B cell (primary cell): ENCODE measurements at regions not wholly inside any gene's neighbourhood (a gene's known extent, or its start where the extent isn't known, plus 50 kb on each side); places are given as distances from the start of the nearest gene placed in this dataset.

Experiments
- ATAC-seq: fragments of 200-7000 bp; cut with Tn5 transposase; one replicate; pipeline ENCODE4 v1.10.0; 2021; ENCODE audit warnings: low read depth, mild to moderate bottlenecking, moderate number of reproducible peaks, moderate library complexity
- CTCF ChIA-PET: fragments of 350-600 bp; sonication (Branson Sonifier 250); formaldehyde crosslinking; loops from one replicate; lab custom pipeline; 2021; ENCODE audit warnings: antibody characterized with exemption, inconsistent platforms; lab: Charles Lee
- POLR2A ChIA-PET: fragments of 350-600 bp; sonication (Branson Sonifier 250); formaldehyde crosslinking; loops from one replicate; lab custom pipeline; 2021; ENCODE audit warnings: antibody characterized with exemption; lab: Charles Lee
- DNase-seq: peaks from one replicate; pipeline ENCODE4 v3.0.0; 2013
- H2AFZ ChIP-seq: 2 replicates; pipeline ENCODE4 v1.6.1; 2012; ENCODE audit warnings: mild to moderate bottlenecking, low read depth, low read length; ENCODE audit not compliant: insufficient read depth, poor library complexity, severe bottlenecking
- H3K27ac ChIP-seq, 2 donors: 1 replicate in 1 of 2; 2 replicates in 1 of 2; pipeline ENCODE4 v1.5.1; 2012 to 2013; ENCODE audit warnings: low read length in 2 of 2, mild to moderate bottlenecking in 2 of 2, moderate library complexity in 1 of 2
- H3K27me3 ChIP-seq, 4 experiments: fragments of 200-600 bp in 1 of 4; sonication (generic) in 1 of 4; replicated peaks in 1 of 4; 1 replicate in 2 of 4; 2 replicates in 2 of 4; pipeline versions ENCODE4 v1.6.1 to v1.7.0; 2013 to 2016; ENCODE audit warnings: low read length in 3 of 4, mild to moderate bottlenecking in 2 of 4, mixed read lengths in 1 of 4, moderate library complexity in 1 of 4; ENCODE audit not compliant: insufficient read depth in 4 of 4, control insufficient read depth in 3 of 4; ENCODE audit errors: control extremely low read depth in 1 of 4
- H3K36me3 ChIP-seq, 2 experiments: replicated peaks in 1 of 2; 1 replicate in 1 of 2; 2 replicates in 1 of 2; pipeline versions ENCODE4 v1.6.1 to v1.7.1; 2013; ENCODE audit warnings: low read length in 1 of 2; ENCODE audit not compliant: insufficient read depth in 2 of 2, control insufficient read depth in 1 of 2; ENCODE audit errors: control extremely low read depth in 1 of 2, extremely low read depth in 1 of 2
- H3K4me1 ChIP-seq, 2 donors: fragments of 200-600 bp in 1 of 2; sonication (generic) in 1 of 2; 1 replicate in 1 of 2; 2 replicates in 1 of 2; pipeline versions ENCODE4 v1.5.1 to v1.6.1; 2013 to 2017; ENCODE audit warnings: low read length in 2 of 2; ENCODE audit not compliant: control insufficient read depth in 2 of 2, insufficient read depth in 2 of 2
- H3K4me2 ChIP-seq: replicated peaks from 2 replicates; pipeline ENCODE3; 2012; ENCODE audit warnings: mild to moderate bottlenecking, low read depth, low read length; ENCODE audit not compliant: poor library complexity, severe bottlenecking
- H3K4me3 ChIP-seq, 5 experiments: fragments of 200-600 bp in 1 of 5; sonication (generic) in 1 of 5; 1 replicate in 3 of 5; 2 replicates in 2 of 5; pipeline versions ENCODE4 v1.5.1 to v1.7.0; 2011 to 2016; ENCODE audit warnings: low read length in 4 of 5, mild to moderate bottlenecking in 4 of 5, low read depth in 2 of 5, control low read depth in 1 of 5, moderate library complexity in 1 of 5; ENCODE audit not compliant: insufficient read depth in 1 of 5; ENCODE audit errors: control extremely low read depth in 1 of 5, extremely low read depth in 1 of 5
- H3K79me2 ChIP-seq: fragments of 200-600 bp; sonication (generic); one replicate; pipeline ENCODE4 v1.6.0; 2016; ENCODE audit warnings: low read length; ENCODE audit not compliant: control insufficient read depth, insufficient read depth
- H3K9ac ChIP-seq: fragments of 200-600 bp; sonication (generic); 2 replicates; pipeline ENCODE4 v1.6.1; 2017; ENCODE audit warnings: mild to moderate bottlenecking, low read length, moderate library complexity
- H3K9me3 ChIP-seq, 3 donors: one replicate each; pipeline versions ENCODE4 v1.6.1 to v1.7.1; 2013; ENCODE audit warnings: low read length in 2 of 3; ENCODE audit not compliant: control insufficient read depth in 2 of 3, insufficient read depth in 1 of 3; ENCODE audit errors: control extremely low read depth in 1 of 3
- H4K20me1 ChIP-seq: 2 replicates; pipeline ENCODE4 v1.6.0; 2012; ENCODE audit warnings: mild to moderate bottlenecking, low read length; ENCODE audit not compliant: insufficient read depth, control insufficient read depth, poor library complexity, severe bottlenecking
- H3K27ac Mint-ChIP-seq: one replicate; pipeline ENCODE4 v1.8.0; 2021; ENCODE audit warnings: mixed read lengths
- H3K27me3 Mint-ChIP-seq: one replicate; pipeline ENCODE4 v1.8.0; 2021; ENCODE audit warnings: mixed read lengths
- H3K4me1 Mint-ChIP-seq: one replicate; pipeline ENCODE4 v1.8.0; 2021; ENCODE audit warnings: mixed read lengths
- H3K4me3 Mint-ChIP-seq: one replicate; pipeline ENCODE4 v1.8.0; 2021; ENCODE audit warnings: mixed read lengths
- H3K9me3 Mint-ChIP-seq: one replicate; pipeline ENCODE4 v1.8.0; 2022; ENCODE audit warnings: mixed read lengths; ENCODE audit not compliant: insufficient read depth
- CTCF ChIP-seq: fragments of 200-600 bp; IDR thresholded peaks from one replicate; pipeline ENCODE4 v1.8.0; 2022; ENCODE audit warnings: antibody characterized with exemption, mild to moderate bottlenecking
- EZH2 ChIP-seq: IDR thresholded peaks from 2 replicates; pipeline ENCODE4 v1.6.1; 2012; ENCODE audit warnings: borderline replicate concordance, low read depth, mild to moderate bottlenecking, moderate library complexity, low read length; ENCODE audit not compliant: insufficient read depth, poor library complexity, severe bottlenecking
- WGBS: methylation state at CpG from one replicate; pipeline ENCODE4 v1.1.5; 2013; ENCODE audit warnings: missing lambda C conversion rate; ENCODE audit not compliant: insufficient coverage; 5-methylcytosine and 5-hydroxymethylcytosine counted together
- intact Hi-C: fragments of 100-400 bp; cut with micrococcal nuclease; formaldehyde crosslinking; loops from one replicate; pipeline ENCODE4 v1.10.0; 2022

GRCh38 chr1:198917226-198917625 lies 278.4 kb downstream of the PTPRC start:
- H3K9me3 ChIP-seq: no peaks in the 10 kb centered on the region
- H3K4me1 ChIP-seq: peaks cover 14 to 24% of the 10 kb centered on the region in 2 donors
- no peak overlapping the region for H3K4me2 ChIP-seq
- H3K79me2 ChIP-seq: peaks cover 10% of the 10 kb centered on the region
- Mint-ChIP-seq H3K27me3 (no peaks in the 10 kb centered on the region), H3K9me3 (no peaks in the 10 kb centered on the region), H3K27ac (no peak overlapping the region), H3K4me1 (peaks cover 39% of the 10 kb centered on the region), H3K4me3 (no peak overlapping the region)
- POLR2A ChIA-PET: no interaction called here
- no peaks in the 10 kb centered on the region for H3K36me3 ChIP-seq
- intact Hi-C loops: no loop called here
- no peak overlapping the region for H2AFZ ChIP-seq
- H3K27me3 ChIP-seq: no peaks in the 10 kb centered on the region
- H3K4me3 ChIP-seq: no peak overlapping the region
- CTCF ChIA-PET: no interaction called here
- H3K27ac ChIP-seq: no peak overlapping the region
- H3K9ac ChIP-seq: no peak overlapping the region
- DNase-seq: no peak
- no peak for TF ChIP-seq EZH2
- TF ChIP-seq CTCF: no peak
- H4K20me1 ChIP-seq: no peaks in the 10 kb centered on the region
- 75% methylated on average over 1 of the region's 2 CpGs for WGBS
- no peak for ATAC-seq

- DNase-seq (no peak), ATAC-seq (no peak)
- Mint-ChIP-seq H3K4me1 (peaks cover 50% of the 10 kb centered on the region), H3K27me3 (no peaks in the 10 kb centered on the region), H3K9me3 (no peaks in the 10 kb centered on the region), H3K4me3 (peak overlapping the region; percentile 88), H3K27ac (peak overlapping the region; percentile 23)
- H3K4me1 ChIP-seq: peaks cover 18 to 26% of the 10 kb centered on the region in 2 donors
- H3K4me3 ChIP-seq: no peak overlapping the region
- H3K36me3 ChIP-seq: no peaks in the 10 kb centered on the region
- no peak overlapping the region for H3K27ac ChIP-seq
- H4K20me1 ChIP-seq: no peaks in the 10 kb centered on the region
- no peak overlapping the region for H3K4me2 ChIP-seq
- peaks cover 3% of the 10 kb centered on the region for H3K79me2 ChIP-seq
- 14% methylated on average over 2 of the region's 5 CpGs for WGBS
- CTCF ChIA-PET: no interaction called here
- intact Hi-C loops: no loop called here
- H3K9ac ChIP-seq: no peak overlapping the region
- POLR2A ChIA-PET: no interaction called here
- H3K9me3 ChIP-seq: no peaks in the 10 kb centered on the region
- no peak overlapping the region for H2AFZ ChIP-seq
- no peak for TF ChIP-seq EZH2
- TF ChIP-seq CTCF: no peak
- no peaks in the 10 kb centered on the region for H3K27me3 ChIP-seq
Measured at GRCh38 chr1:198918920-198919319, 280.1 kb downstream of the PTPRC start.
